HG03025 (cell line): ENCODE measurements at regions not wholly inside any gene's neighbourhood (a gene's known extent, or its start where the extent isn't known, plus 50 kb on each side); places are given as distances from the start of the nearest gene placed in this dataset.

Experiments
- ATAC-seq: cut with Tn5 transposase; IDR thresholded peaks from one replicate; pipeline ENCODE4 v1.9.1; 2021; ENCODE audit warnings: mild to moderate bottlenecking, moderate library complexity; ENCODE audit not compliant: unreplicated experiment, low FRiP score

- ATAC-seq = no peak
Observed at GRCh38 chrX:124518885-124519284, 172.5 kb downstream of the SH2D1A start.

GRCh38 chrX:124524852-124525251 lies 178.5 kb downstream of the SH2D1A start:
- ATAC-seq = no peak

GRCh38 chrX:124529786-124530185 lies 183.4 kb downstream of the SH2D1A start:
- ATAC-seq = no peak

GRCh38 chrX:124530803-124531202 lies 184.4 kb downstream of the SH2D1A start:
- ATAC-seq = no peak

- ATAC-seq = no peak
Observed at GRCh38 chrX:124534536-124534935, 188.2 kb downstream of the SH2D1A start.

GRCh38 chrX:124540474-124540873 lies 194.1 kb downstream of the SH2D1A start:
- no peak for ATAC-seq

- no peak for ATAC-seq
Observed at GRCh38 chrX:124548571-124548970, 202.2 kb downstream of the SH2D1A start.

- no peak for ATAC-seq
Observed at GRCh38 chrX:124555036-124555595, 208.8 kb downstream of the SH2D1A start.

GRCh38 chrX:124557976-124558375 lies 211.6 kb downstream of the SH2D1A start:
- no peak for ATAC-seq

GRCh38 chrX:124573468-124573867 lies 227.1 kb downstream of the SH2D1A start:
- no peak for ATAC-seq

- ATAC-seq = no peak
Observed at GRCh38 chrX:124592744-124593143, 246.4 kb downstream of the SH2D1A start.

GRCh38 chrX:124594017-124594651 lies 247.8 kb downstream of the SH2D1A start:
- ATAC-seq = no peak

GRCh38 chrX:124605511-124605910 lies 259.1 kb downstream of the SH2D1A start:
- no peak for ATAC-seq

- no peak for ATAC-seq
Observed at GRCh38 chrX:124606724-124607123, 260.4 kb downstream of the SH2D1A start.

GRCh38 chrX:124619710-124620109 lies 273.3 kb downstream of the SH2D1A start:
- ATAC-seq = no peak

GRCh38 chrX:124634363-124634762 lies 288.0 kb downstream of the SH2D1A start:
- ATAC-seq = no peak

GRCh38 chrX:124641737-124642491 lies 295.6 kb downstream of the SH2D1A start:
- ATAC-seq = no peak

- ATAC-seq = no peak
Observed at GRCh38 chrX:124646403-124646802, 300.0 kb downstream of the SH2D1A start.

GRCh38 chrX:124651031-124651430 lies 304.7 kb downstream of the SH2D1A start:
- ATAC-seq = no peak

- no peak for ATAC-seq
Observed at GRCh38 chrX:124665621-124666400, 319.4 kb downstream of the SH2D1A start.

- ATAC-seq = no peak
Observed at GRCh38 chrX:124679199-124679598, 332.8 kb downstream of the SH2D1A start.
